ENCODE measurements at regions not wholly inside any gene's neighbourhood (a gene's known extent, or its start where the extent isn't known, plus 50 kb on each side); places are given as distances from the start of the nearest gene placed in this dataset.

GRCh38 chr13:67466569-67466968 is 236.4 kb upstream of the PCDH9 start:
- Histone ChIP-seq H3K27ac (ENCODE audit: control insufficient read depth, insufficient read depth) (no peak overlapping the region), H3K9ac (ENCODE audit: control insufficient read depth, insufficient read depth, low read length) (no peak overlapping the region), H3K27me3 (replicated peaks in 1 of 2; ENCODE audit: control insufficient read depth in 2 of 2, insufficient read depth in 2 of 2, low read length in 1 of 2) (no peaks in the 10 kb centered on the region), H3K4me3 (no peak overlapping the region), H3K4me2 (ENCODE audit: control insufficient read depth, insufficient read depth) (no peak overlapping the region), H3K79me2 (ENCODE audit: control insufficient read depth, insufficient read depth, low read length) (no peaks in the 10 kb centered on the region), H3K4me1 (ENCODE audit: control insufficient read depth, insufficient read depth, low read length) (no peaks in the 10 kb centered on the region), H3K36me3 (ENCODE audit: control insufficient read depth in 2 of 2, insufficient read depth in 2 of 2, low read length in 1 of 2) (no peaks in the 10 kb centered on the region), H2AFZ (ENCODE audit: control insufficient read depth, low read depth, low read length) (no peak overlapping the region), H3K9me3 (replicated peaks; ENCODE audit: control insufficient read depth, insufficient read depth, low read length) (no peaks in the 10 kb centered on the region), H4K20me1 (ENCODE audit: control insufficient read depth, insufficient read depth) (no peaks in the 10 kb centered on the region)
- DNase-seq (ENCODE audit: low read depth, low spot score) (no peak), ATAC-seq (no peak), FAIRE-seq (no peak)
- intact Hi-C loops (cut with micrococcal nuclease; ENCODE audit: unreplicated experiment) = no loop called here
- RAD21 ChIA-PET (ENCODE audit: unreplicated experiment) = no interaction called here
- no peak for TF ChIP-seq SMAD5 (IDR thresholded peaks at IDR 0.05; ENCODE audit: low read depth)
- TF ChIP-seq PML (IDR thresholded peaks at IDR 0.05; ENCODE audit: low read length) = no peak
- TF ChIP-seq RAD21 (IDR thresholded peaks at IDR 0.05; ENCODE audit: insufficient read depth, low read depth, low read length) = no peak
- no peak for TF ChIP-seq ASH2L (IDR thresholded peaks at IDR 0.05; ENCODE audit: borderline replicate concordance, low read depth)
- no peak for TF ChIP-seq ATF7 (IDR thresholded peaks at IDR 0.05; ENCODE audit: low read depth)
- TF ChIP-seq, protein P1, sequence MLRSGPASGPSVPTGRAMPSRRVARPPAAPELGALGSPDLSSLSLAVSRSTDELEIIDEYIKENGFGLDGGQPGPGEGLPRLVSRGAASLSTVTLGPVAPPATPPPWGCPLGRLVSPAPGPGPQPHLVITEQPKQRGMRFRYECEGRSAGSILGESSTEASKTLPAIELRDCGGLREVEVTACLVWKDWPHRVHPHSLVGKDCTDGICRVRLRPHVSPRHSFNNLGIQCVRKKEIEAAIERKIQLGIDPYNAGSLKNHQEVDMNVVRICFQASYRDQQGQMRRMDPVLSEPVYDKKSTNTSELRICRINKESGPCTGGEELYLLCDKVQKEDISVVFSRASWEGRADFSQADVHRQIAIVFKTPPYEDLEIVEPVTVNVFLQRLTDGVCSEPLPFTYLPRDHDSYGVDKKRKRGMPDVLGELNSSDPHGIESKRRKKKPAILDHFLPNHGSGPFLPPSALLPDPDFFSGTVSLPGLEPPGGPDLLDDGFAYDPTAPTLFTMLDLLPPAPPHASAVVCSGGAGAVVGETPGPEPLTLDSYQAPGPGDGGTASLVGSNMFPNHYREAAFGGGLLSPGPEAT (IDR thresholded peaks at IDR 0.05; ENCODE audit: low read depth) = no peak
- no peak for TF ChIP-seq FOS (IDR thresholded peaks at IDR 0.05; ENCODE audit: borderline replicate concordance, extremely low read depth, insufficient read length)
- TF ChIP-seq ZNF384 (IDR thresholded peaks at IDR 0.05; ENCODE audit: borderline replicate concordance, low read depth, low read length) = no peak
- no peak for TF ChIP-seq BHLHE40 (IDR thresholded peaks at IDR 0.05; ENCODE audit: borderline replicate concordance in 1 of 2, low read depth in 2 of 2, low read length in 1 of 2)
- TF ChIP-seq IKZF2 (IDR thresholded peaks at IDR 0.05) = no peak
- TF ChIP-seq RCOR1 (conservative IDR thresholded peaks at IDR 0.05; ENCODE audit: low read depth, low read length) = no peak
- TF ChIP-seq NRF1 (conservative IDR thresholded peaks at IDR 0.05; ENCODE audit: low read depth, low read length) = no peak
- TF ChIP-seq, protein P2, sequence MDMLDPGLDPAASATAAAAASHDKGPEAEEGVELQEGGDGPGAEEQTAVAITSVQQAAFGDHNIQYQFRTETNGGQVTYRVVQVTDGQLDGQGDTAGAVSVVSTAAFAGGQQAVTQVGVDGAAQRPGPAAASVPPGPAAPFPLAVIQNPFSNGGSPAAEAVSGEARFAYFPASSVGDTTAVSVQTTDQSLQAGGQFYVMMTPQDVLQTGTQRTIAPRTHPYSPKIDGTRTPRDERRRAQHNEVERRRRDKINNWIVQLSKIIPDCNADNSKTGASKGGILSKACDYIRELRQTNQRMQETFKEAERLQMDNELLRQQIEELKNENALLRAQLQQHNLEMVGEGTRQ (IDR thresholded peaks at IDR 0.05; ENCODE audit: borderline replicate concordance, low read depth, low read length) = no peak
- POLR2A ChIA-PET = no interaction called here
- BruUV-seq (replicated peaks) = no TSS peak
- WGBS (ENCODE audit: insufficient coverage, insufficient replicate concordance, low lambda C conversion rate, missing lambda C conversion rate) = 12% methylated on average over 8 of the region's 8 CpGs
- CTCF ChIA-PET = no interaction called here
- SMC1A ChIA-PET (ENCODE audit: uncharacterized antibody, unreplicated experiment) = no interaction called here
- in situ Hi-C loops (cut with MboI) = no loop called here
